Esophagus muscularis mucosa (tissue), 4 donors: ENCODE measurements at regions not wholly inside any gene's neighbourhood (a gene's known extent, or its start where the extent isn't known, plus 50 kb on each side); places are given as distances from the start of the nearest gene placed in this dataset.

Experiments
- DNase-seq: peaks from one replicate; pipeline ENCODE4 v3.0.0-alpha.2; 2017; ENCODE audit errors: extremely low spot score
- H3K27ac ChIP-seq, 4 donors: fragments of 200-600 bp; sonication (generic); replicated peaks in 1 of 4; 1 replicate in 3 of 4; 2 replicates in 1 of 4; pipeline ENCODE4 v1.5.1; 2016 to 2019; ENCODE audit warnings: mild to moderate bottlenecking in 1 of 4
- H3K27me3 ChIP-seq, 4 donors: fragments of 200-600 bp; sonication (generic); one replicate each; pipeline versions ENCODE4 v1.5.1 to v1.6.0; 2016 to 2019
- H3K36me3 ChIP-seq, 4 donors: fragments of 200-600 bp; sonication (generic); one replicate each; pipeline ENCODE4 v1.5.1; 2016 to 2019
- H3K4me1 ChIP-seq, 4 donors: fragments of 200-600 bp; sonication (generic); one replicate each; pipeline ENCODE4 v1.5.1; 2016 to 2019
- H3K4me3 ChIP-seq, 4 donors: fragments of 200-600 bp; sonication (generic); 1 replicate in 2 of 4; 2 replicates in 2 of 4; pipeline ENCODE4 v1.5.1; 2016 to 2019; ENCODE audit warnings: mild to moderate bottlenecking in 4 of 4, moderate library complexity in 1 of 4
- H3K9me3 ChIP-seq, 4 donors: fragments of 200-600 bp; sonication (generic); 1 replicate in 3 of 4; 2 replicates in 1 of 4; pipeline ENCODE4 v1.5.1; 2016 to 2019
- EP300 ChIP-seq: sonication (generic); formaldehyde crosslinking; IDR thresholded peaks from one replicate; pipeline ENCODE4 v1.6.1; 2017; ENCODE audit warnings: antibody characterized with exemption
- POLR2A ChIP-seq: fragments of 450-650 bp; IDR thresholded peaks from one replicate; pipeline ENCODE4 v1.6.1; 2017; ENCODE audit warnings: antibody characterized with exemption, moderate library complexity, mild to moderate bottlenecking, low read depth
- POLR2AphosphoS5 ChIP-seq, 2 donors: sonication (generic); formaldehyde crosslinking; IDR thresholded peaks; one replicate each; pipeline ENCODE4 v1.6.1; 2017; ENCODE audit warnings: antibody characterized with exemption in 2 of 2
- WGBS: methylation state at CpG from one replicate; pipeline ENCODE4 v1.1.5; 2018; 5-methylcytosine and 5-hydroxymethylcytosine counted together
- intact Hi-C: fragments of 100-400 bp; cut with DNase I; formaldehyde crosslinking; loops from one replicate; pipeline ENCODE4 v1.15.1; 2023
- TF ChIP-seq, protein P1 (sequence below), 3 experiments: fragments of 200-600 bp in 2 of 3; fragments of 450-650 bp in 1 of 3; sonication (generic) in 2 of 3; IDR thresholded peaks; one replicate each; pipeline ENCODE4 v1.5.1; 2017 to 2019; ENCODE audit warnings: antibody characterized with exemption in 3 of 3, mild to moderate bottlenecking in 2 of 3, moderate library complexity in 1 of 3

DNA sequence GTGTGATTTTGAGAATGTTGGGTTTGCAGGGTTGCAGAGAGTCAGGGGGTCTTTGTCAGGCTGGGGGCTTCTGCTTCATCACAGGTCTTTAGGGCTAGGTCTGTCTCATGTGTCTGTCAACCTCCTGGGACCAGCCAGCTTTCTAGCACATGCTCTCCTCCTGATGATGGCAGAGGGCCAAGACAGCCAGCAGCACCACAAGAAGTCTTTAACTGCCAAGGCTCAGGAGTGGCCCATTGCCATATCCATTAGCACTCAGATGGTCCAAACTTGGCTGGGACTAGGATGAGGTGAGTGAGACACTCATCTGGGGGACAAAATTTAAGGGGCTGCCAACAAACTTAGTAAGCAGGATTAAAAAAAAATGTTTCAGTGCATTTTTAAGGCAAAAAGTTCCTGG lies 384.2 kb upstream of the CDH10 start:
- no peak for DNase-seq
- intact Hi-C loops, result no loop called here
- no peaks in the 10 kb centered on the region for H3K9me3 ChIP-seq
- no peaks in the 10 kb centered on the region for H3K36me3 ChIP-seq
- H3K27me3 ChIP-seq, result no peaks in the 10 kb centered on the region
- no peak overlapping the region for H3K27ac ChIP-seq
- no peaks in the 10 kb centered on the region for H3K4me1 ChIP-seq
- H3K4me3 ChIP-seq, result no peak overlapping the region
- TF ChIP-seq EP300, result no peak
- no peak for TF ChIP-seq POLR2A
- TF ChIP-seq, protein P1, sequence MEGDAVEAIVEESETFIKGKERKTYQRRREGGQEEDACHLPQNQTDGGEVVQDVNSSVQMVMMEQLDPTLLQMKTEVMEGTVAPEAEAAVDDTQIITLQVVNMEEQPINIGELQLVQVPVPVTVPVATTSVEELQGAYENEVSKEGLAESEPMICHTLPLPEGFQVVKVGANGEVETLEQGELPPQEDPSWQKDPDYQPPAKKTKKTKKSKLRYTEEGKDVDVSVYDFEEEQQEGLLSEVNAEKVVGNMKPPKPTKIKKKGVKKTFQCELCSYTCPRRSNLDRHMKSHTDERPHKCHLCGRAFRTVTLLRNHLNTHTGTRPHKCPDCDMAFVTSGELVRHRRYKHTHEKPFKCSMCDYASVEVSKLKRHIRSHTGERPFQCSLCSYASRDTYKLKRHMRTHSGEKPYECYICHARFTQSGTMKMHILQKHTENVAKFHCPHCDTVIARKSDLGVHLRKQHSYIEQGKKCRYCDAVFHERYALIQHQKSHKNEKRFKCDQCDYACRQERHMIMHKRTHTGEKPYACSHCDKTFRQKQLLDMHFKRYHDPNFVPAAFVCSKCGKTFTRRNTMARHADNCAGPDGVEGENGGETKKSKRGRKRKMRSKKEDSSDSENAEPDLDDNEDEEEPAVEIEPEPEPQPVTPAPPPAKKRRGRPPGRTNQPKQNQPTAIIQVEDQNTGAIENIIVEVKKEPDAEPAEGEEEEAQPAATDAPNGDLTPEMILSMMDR (IDR thresholded peaks at IDR 0.05), result no peak
- no peak for TF ChIP-seq POLR2AphosphoS5 (IDR thresholded peaks at IDR 0.05)

DNA sequence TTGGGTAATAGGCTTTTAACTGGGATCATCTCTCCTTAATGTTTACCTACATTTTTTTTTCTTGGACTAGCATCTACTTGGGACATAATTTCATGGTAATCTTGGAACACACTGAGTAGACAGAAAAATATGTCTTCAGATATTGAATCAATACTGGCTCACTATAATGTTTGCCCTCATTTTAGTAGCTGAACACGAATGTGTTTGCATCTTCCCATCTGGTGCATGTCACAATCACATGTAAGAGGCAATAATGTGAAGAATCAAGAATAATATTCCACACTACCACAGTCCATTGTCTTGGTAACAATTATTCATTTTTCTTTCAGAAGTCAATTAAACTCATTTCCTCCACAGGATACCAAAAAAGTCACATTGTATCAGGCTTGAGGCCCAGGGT lies 382.7 kb upstream of the CDH10 start:
- H3K4me1 ChIP-seq, result no peaks in the 10 kb centered on the region
- no peak for TF ChIP-seq EP300
- TF ChIP-seq POLR2A, result no peak
- no peak for TF ChIP-seq POLR2AphosphoS5 (IDR thresholded peaks at IDR 0.05)
- H3K4me3 ChIP-seq, result no peak overlapping the region
- H3K27me3 ChIP-seq, result no peaks in the 10 kb centered on the region
- no peak for DNase-seq
- no peaks in the 10 kb centered on the region for H3K9me3 ChIP-seq
- intact Hi-C loops, result no loop called here
- WGBS, result 48% methylated on average over 1 of the region's 1 CpG
- H3K27ac ChIP-seq, result no peak overlapping the region
- no peaks in the 10 kb centered on the region for H3K36me3 ChIP-seq

DNA sequence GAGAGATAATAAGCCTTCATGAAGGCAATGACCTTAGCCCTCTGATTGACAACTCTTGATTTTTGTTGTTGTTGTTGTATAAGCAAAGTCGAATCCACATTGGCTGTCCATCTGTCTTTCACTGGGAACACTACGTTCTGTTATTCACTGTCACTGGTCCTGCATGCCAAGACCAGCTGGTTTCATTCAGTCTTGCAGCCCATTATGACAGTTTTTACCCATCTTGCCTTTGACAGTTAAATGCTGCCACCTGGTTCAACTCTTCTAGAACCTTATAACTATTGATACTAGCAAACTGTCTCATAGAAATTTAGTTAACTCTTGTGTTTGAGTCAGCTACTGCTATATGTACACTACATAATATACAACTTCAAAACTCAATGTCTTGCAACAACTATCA lies 382.3 kb upstream of the CDH10 start:
- no peaks in the 10 kb centered on the region for H3K27me3 ChIP-seq
- DNase-seq, result no peak
- H3K4me3 ChIP-seq, result no peak overlapping the region
- no peaks in the 10 kb centered on the region for H3K9me3 ChIP-seq
- no peaks in the 10 kb centered on the region for H3K4me1 ChIP-seq
- TF ChIP-seq, protein P1 (IDR thresholded peaks at IDR 0.05), result no peak
- no peak for TF ChIP-seq EP300
- TF ChIP-seq POLR2A, result no peak
- no peak for TF ChIP-seq POLR2AphosphoS5 (IDR thresholded peaks at IDR 0.05)
- 43% methylated on average over 2 of the region's 2 CpGs for WGBS
- intact Hi-C loops, result no loop called here
- no peak overlapping the region for H3K27ac ChIP-seq
- H3K36me3 ChIP-seq, result no peaks in the 10 kb centered on the region

DNA sequence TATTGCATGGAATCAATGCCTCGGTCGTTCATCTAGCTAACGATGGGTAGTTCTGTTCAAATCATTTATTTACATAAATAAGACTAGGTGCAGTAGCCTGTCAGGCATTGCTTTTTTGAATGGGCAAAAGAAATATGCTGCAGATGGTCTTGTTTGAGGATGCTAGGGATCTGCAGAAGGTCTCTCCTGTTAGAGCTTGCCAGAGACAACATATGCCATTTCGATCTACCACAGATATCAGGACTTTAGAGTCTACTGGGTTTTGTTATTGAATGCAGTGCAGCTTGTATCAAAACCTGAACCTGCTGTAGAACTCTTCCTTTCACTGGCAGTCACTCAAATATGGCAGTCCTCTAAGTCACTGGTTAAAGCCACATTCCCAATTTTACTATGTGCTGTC lies 381.1 kb upstream of the CDH10 start:
- no peaks in the 10 kb centered on the region for H3K36me3 ChIP-seq
- WGBS, result 76% methylated on average over 4 of the region's 4 CpGs
- H3K4me1 ChIP-seq, result no peaks in the 10 kb centered on the region

DNA sequence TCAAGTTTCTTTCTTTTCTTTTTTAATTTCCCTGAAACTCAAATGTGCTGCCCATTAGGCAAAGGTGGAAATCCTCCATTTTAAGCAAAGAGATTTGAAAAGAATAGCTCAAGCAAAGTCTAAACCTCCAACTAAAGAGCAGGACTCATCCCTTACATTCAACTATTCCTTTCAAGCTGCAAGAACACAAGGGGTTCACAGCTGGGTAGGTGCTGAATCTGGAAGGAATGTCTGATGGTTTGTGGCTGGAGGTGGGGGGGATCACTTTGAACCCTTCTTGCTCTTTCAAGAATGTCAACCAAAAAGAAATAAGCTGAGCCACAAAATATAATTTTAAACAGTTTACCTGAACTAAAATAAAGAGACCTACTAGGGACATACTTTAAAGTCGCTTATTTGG lies 375.7 kb upstream of the CDH10 start:
- intact Hi-C loops, result no loop called here
- 52% methylated on average over 1 of the region's 1 CpG for WGBS
- H3K36me3 ChIP-seq, result no peaks in the 10 kb centered on the region
- no peak overlapping the region for H3K27ac ChIP-seq
- no peak overlapping the region for H3K4me3 ChIP-seq
- no peaks in the 10 kb centered on the region for H3K9me3 ChIP-seq
- H3K4me1 ChIP-seq, result no peaks in the 10 kb centered on the region
- H3K27me3 ChIP-seq, result no peaks in the 10 kb centered on the region
- DNase-seq, result no peak
- no peak for TF ChIP-seq EP300
- TF ChIP-seq, protein P1 (IDR thresholded peaks at IDR 0.05), result no peak

More for the DNA sequence above, 381.1 kb upstream of the CDH10 start:
- no peak overlapping the region for H3K4me3 ChIP-seq
- no peaks in the 10 kb centered on the region for H3K9me3 ChIP-seq
- TF ChIP-seq, protein P1 (IDR thresholded peaks at IDR 0.05), result no peak
- TF ChIP-seq EP300, result no peak
- no peak for TF ChIP-seq POLR2AphosphoS5 (IDR thresholded peaks at IDR 0.05)
- TF ChIP-seq POLR2A, result no peak
- DNase-seq, result no peak
- no peaks in the 10 kb centered on the region for H3K27me3 ChIP-seq
- no peak overlapping the region for H3K27ac ChIP-seq
- intact Hi-C loops, result no loop called here
